HG02642 (cell line): ENCODE measurements at regions not wholly inside any gene's neighbourhood (a gene's known extent, or its start where the extent isn't known, plus 50 kb on each side); places are given as distances from the start of the nearest gene placed in this dataset.
"Not testable (repeated sequence)": the region's sequence is repeated elsewhere in the genome, so short reads cannot be mapped to it uniquely, and the experiment has no call there.

Experiments used
- ATAC-seq: cut with Tn5 transposase; IDR thresholded peaks from one replicate; pipeline ENCODE4 v1.9.1; 2021; ENCODE audit warnings: mild to moderate bottlenecking; ENCODE audit not compliant: unreplicated experiment, poor library complexity

DNA sequence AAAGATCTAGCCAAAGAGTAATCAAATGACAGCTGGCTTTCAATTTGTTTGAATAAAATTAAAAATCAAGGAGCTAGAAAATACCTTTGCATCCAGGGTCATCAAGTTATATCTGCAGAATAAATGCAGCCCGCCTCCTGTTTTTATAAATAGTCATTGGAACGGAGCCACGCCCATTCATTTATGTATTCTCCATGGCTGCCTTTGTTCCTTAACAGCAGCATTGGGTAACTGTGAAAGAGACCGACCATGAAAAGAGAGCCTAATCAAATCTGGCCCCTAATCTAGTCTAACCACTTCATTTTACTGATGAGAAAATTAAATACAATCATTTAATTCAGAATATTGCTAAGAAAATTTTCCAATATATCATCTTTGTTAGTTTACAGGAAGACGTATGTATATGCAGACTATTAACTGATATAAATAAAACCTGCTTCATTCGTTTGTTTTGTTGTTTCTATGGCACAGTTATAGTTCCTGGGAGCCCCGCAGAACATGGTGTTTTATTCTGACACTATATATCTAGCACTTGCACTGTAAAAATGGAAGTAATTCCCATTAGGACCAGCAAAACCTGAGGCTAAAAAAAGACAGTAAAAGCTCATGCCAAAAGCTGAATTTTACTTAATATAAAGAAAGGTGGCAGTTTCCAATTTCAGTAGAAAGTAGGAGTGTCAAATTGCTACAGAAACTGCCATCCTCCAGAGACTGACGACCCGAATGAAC is 111.8 kb upstream of the PALMD start:
- ATAC-seq: no peak

DNA sequence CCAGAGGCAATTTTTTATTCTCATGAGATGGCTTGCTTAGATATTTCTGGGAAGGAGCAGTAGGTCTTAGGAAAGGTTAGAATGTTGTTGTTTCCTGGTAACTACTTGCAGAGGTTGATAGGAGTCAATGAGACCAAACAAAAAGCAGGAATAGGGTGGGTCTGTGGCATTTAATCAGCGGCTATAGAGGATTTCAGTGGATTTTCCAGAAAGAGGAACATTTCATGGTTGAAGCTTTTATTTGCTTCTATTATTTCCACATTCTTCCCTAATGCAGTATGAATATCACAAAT is 111.3 kb upstream of the PALMD start:
- ATAC-seq: no peak

DNA sequence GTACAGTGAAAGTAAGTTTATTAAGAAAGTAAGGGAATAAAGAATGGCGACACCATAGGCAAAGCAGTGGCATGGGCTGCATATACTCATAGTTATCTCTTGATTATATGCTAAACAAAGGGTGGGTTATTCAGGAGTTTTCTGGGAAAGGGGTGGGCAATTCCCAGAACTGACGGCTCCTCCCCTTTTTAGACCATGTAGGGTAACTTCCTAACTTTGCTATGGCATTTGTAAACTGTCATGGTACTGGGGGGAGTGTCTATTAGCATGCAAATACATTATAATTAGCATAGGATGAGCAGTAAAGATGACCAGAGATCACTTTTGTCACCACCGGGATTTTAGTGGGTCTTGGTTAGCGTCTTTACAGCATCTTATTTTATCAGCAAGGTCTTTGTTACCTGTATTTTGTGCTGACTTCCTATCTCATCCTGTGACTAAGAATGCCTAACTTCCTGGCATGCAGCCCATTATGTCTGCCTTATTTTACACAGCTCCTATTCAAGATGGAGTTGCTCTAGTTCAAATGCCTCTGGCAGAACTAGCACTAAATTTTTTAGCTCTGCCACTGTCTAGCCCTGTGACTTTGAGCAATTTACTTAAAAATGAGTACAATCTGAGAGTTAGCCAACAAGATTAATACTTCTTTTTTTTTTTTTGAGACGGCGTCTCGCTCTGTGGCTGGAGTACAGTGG is 110.3 kb upstream of the PALMD start:
- no peak for ATAC-seq

DNA sequence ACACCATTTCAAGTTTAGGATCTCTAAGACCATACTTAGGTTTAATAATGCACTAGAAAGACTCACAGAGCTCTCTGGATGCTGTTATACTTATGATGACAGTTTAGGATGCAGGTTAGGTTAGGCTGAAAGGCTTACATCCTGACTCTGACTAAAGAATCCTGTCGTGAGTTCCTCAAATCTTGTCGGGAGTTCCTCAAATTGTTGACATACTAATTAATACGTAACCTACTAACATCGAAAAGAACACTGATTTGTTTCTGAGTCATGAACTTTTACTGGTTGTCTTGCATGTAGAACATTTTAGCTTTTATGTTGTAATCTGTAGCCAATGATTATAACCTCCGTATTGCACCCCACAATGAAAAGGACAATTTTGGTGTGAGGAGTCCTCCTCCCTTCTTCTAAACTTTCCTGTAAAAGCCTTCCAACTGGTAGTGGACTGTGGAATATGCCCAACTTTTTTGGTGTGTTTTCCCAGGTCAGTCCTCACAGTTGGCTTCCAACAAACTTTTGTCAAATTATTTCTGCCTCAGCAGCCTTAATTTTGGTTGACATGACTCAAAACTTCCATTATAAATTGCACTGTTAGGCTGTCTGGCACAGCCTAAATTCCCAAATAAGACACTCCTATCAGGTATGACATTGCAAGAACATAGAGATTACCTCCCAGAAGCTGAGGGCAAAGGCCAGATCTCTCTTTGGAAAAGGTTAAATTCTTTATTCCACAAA is 107.9 kb upstream of the PALMD start:
- no peak for ATAC-seq

DNA sequence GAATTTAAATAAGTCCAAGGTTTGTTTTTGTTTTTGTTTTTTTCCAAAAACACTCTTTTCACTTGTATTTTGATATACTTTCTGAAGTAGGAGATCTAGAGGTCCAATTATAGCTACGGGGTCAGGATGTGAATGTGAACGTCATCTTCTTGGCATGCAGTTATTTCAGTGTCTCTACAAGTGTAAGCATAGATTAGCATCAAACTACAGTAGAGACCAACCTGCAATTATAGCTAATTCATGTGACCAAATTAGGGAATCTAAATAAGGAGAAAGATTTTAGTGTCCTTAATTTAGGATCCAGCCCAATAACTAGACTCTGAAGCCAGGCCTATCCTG is 107.3 kb upstream of the PALMD start:
- no peak for ATAC-seq

DNA sequence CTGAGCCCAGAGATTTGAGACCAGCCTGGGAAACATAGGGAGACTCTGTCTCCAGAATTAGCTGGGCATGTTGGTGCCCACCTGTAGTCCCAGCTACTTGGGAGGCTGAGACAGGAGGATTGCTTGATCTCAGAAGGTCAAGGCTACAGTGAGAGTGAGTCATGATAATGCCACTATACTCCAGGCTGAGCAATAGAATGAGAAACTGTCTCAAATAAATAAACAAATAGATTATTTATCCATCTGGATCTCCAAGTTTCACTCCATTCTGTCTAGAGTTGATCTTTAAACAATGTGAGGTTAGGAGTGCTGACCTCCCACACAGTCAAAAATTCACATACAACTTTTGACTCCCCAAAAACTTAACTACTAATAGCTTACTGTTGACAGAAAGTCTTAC is 106.8 kb upstream of the PALMD start:
- ATAC-seq: no peak

DNA sequence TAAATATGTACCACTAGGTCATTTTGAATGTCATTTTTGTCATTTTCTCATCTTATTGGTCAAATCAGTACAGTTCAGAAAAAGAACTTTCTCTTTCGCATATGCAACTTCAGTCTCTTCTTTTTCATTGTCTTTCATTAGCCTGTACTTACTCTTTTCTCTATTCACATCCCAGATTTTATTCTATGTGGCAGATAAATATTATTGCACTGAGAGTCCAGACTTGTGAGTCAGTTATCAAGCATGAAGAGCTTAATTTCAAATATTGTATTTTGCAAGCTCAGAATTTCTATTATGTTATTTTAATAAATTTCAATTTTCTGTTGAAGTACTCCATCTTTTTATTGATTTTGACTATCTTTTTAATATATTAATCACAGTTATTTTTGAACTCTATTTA is 105.2 kb upstream of the PALMD start:
- no peak for ATAC-seq

DNA sequence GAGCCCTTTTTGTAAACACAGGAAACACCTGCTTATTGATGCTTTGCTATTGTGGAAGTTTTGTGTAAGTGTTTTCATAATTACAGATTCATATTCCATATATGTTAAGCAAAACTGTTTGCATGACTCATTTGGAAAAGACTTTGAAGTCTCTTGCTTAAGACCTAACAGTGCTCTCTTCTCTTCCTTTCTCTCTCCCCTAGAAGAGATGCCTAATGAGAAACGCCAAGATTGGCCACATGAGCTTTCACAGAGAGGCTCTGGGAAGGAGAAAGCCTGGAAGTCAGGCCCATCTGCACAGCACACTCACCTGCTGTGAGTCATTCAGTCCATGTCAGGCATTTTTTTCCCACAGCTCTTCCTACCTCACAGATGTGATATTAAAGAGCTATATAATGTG is 101.6 kb upstream of the PALMD start:
- no peak for ATAC-seq

DNA sequence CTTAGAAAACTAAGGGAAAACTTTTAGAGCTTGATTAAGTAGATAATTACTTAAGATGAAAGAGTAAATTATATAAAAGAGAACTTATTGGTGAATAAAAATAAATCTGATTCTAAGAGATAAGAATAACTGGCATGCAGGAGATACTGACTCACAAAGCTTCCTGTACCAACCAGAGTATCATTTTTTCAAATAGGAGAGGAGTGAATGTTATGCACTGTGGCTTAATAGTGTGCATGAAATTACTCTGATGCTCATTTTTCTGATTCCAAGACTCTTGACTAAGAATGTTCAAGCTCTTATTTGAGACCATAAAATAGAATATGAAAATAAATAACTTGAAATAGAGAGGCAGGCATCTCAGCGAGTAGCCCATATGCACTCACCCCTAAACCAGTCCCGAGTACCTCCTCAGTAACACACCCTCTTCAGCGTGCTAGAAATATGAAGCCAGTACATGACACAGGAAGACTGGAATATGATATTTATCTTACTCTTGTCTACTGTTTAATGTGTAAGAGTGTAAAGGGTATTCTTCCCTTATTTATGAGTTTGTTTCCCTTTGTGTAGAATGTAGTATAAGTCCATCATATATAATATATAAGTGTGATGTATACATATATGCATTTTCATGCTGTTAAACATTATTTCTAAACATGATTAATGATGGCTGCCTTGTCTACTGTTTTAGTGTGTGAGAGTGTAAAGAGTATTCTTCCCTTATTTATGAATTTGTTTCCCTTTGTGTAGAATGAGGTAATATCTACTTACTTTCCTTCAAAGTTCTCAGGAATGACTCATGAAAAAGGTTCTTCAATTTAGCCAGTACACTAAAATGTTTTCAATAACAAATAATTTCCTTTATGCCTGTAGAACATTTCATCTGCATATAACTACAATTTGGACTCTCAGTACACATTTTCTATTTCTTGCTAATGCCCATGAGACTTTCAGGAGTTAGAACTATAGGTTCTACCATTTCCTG is 99.2 kb upstream of the PALMD start:
- ATAC-seq: no peak

DNA sequence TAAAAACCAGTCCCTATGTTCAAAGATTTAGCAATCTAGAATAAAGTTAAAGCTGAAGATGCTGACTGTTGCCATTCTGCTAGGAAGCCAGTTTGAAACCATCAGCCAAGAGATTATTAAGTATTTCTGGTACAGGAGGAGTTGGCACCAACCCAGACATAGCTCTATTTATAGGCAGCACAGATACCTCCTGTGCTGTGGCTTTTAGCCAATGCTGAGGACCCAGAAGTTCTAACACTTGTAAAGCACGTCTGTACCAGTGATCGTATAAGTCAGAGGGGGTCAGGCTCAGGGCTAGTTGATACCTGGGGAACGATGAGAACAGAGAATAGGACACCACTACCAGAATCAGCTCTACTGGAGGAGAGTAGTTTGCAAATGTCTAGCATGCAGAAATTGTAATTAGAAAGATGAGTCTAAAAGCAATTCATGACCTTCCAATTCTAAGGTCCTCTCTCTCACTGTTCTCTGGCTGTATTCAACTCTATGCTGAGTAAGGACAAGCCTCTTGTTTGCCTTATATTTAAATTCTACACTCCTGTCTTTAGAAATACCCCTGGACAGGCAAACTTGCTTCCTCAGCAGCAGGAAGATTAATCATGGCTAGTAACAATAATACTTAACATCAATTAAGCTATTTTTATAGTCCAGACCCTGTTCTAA is 96.8 kb upstream of the PALMD start:
- ATAC-seq: no peak

DNA sequence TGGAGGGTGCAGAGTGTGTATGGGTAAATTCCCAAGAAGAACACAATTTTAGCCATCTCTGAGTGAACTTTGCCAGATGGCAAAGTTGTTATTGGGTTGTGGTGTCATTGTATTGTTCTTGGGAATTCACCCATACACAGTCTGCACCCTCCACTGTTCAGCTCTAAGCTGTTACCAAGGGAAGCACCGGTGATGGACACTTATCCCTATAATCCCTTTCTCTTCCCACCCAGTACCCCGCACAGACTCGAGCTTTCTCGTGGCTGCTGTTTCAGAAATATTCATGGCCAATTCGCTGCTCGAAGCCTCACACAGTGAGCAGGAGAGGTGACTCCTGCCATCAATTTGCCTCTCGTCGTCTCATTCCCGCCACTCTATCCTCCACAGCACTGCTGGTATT is 95.7 kb upstream of the PALMD start:
- ATAC-seq: no peak

DNA sequence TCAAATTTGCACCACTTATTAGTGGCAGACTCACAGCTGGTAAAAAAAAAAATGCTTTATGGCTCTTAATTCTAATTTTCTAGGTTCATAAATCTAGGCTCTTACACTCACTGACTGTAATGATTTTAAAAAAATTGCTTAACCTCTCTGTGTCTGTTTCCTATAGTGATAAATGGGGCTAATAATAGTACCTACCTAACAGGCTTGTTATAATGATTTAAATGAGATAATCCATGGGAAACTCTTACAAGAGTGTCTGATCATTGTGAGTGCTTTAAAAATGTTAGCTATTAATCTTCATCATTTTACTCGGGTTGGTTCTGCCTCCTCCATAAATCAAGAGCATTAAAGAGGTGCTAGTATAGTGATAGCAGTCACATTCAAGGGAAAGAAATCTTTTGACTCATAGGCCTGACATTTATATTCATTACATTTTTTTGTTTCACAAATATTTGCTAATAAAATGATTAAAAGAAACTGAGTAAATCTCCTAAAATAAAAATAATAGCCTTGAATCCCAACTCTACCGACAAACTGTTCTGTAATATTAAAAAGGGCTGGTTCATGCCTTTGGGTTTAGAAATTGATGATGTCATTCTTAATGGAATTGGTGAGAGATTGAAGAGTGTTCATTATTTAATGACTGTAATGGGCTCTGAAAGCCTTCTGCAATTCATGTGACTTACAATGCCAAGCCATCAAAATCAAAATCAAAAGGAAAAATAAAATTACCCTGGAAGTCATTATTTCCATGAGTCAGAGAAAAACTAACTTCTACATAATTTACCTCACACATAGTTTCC is 93.9 kb upstream of the PALMD start:
- no peak for ATAC-seq

DNA sequence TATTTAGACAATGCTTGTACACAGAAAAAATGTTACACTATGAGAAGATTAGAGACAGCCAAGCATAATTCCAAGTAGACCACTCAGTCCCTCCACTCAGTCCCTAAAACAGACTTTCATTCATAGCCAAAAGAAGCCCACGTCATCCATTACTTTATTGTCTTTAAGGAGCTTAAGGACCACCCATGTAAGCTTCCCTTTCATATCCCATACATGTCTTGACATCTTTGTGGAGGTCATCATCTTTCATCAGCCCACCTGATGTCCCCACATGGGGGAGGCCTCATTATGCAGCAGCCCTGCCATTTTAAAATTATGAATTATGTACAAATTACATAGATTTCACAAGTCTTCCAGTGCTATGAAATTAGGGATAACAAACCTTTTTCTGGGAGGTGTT is 92.6 kb upstream of the PALMD start:
- ATAC-seq: no peak

DNA sequence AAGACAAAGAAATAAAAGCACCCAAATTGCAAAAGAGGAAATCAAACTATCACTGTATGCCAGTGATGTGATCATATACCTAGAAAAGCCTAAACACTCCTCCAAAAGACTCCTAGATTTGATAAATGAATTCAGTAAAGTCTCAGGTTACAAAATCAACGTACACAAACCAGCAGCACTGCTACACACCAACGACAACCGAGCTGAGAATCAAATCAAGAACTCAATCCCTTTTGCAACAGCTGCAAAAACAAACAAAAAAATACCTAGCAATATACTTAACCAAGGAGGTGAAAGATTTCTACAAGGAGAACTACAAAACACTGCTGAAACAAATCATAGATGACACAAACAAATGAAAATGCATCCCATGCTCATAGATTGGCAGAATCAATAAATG is 92.1 kb upstream of the PALMD start:
- not testable (repeated sequence) for ATAC-seq

DNA sequence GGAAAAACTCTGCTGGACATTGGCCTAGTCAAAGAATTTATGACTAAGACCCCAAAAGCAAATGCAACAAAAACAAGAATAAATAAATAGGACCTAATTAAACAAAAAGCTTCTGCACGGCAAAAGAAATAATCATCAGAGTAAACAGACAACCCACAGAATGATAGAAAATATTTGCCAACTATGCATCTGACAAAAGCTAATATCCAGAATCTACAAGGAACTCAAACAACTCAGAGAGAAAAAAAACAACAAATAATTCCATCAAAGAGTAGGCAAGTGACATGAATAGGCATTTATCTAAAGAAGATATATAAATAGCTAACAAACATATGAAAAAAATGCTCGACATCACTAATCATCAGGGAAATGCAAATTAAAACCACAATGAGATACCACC is 91.2 kb upstream of the PALMD start:
- no peak for ATAC-seq

DNA sequence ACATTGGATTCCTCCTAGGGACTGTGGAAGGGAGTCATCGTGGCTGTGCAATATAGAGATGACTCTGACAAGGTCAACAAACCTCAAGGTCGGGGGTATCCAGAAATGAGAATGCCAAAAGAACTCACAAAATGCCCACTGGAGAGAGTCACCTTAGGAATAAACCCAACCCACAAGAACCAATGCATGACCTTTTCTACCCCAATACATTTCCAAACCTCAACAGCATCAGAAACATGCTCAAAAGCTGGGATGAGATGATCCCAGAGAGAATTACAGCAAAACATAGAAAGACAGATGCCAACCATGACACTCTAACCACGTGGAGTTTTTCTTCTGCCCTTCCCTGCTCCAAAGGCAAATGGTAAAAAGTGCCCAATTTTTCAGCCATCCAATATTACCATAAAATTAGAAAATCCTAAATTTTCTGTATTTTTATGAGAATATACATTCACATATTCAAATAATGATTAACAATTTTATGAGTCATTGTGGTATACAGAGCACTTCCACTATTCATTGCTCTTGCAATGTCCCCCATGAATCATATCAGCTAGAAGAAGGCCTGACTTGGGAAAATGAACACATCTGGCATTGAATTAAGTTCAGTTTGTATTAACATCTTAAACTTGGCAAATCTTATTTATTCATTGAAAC is 88.2 kb upstream of the PALMD start:
- ATAC-seq: no peak

DNA sequence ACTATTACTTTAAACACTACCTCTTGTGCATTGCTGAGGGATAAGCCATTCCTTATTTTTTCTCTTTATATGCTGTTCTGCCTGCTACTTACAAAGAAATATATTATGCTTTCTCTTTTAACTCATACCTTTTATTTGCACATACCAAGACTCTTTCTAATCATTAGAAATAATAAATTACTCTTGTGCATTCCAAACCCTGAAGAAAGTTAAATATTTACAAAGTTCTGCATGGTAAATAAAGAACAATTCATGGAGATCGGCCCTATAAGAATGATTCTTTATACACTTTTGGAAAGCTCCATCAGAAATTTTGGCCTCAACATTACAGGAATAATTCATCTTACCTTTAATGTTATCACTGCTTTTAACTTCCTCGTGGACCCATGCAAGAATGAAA is 86.7 kb upstream of the PALMD start:
- ATAC-seq: no peak

DNA sequence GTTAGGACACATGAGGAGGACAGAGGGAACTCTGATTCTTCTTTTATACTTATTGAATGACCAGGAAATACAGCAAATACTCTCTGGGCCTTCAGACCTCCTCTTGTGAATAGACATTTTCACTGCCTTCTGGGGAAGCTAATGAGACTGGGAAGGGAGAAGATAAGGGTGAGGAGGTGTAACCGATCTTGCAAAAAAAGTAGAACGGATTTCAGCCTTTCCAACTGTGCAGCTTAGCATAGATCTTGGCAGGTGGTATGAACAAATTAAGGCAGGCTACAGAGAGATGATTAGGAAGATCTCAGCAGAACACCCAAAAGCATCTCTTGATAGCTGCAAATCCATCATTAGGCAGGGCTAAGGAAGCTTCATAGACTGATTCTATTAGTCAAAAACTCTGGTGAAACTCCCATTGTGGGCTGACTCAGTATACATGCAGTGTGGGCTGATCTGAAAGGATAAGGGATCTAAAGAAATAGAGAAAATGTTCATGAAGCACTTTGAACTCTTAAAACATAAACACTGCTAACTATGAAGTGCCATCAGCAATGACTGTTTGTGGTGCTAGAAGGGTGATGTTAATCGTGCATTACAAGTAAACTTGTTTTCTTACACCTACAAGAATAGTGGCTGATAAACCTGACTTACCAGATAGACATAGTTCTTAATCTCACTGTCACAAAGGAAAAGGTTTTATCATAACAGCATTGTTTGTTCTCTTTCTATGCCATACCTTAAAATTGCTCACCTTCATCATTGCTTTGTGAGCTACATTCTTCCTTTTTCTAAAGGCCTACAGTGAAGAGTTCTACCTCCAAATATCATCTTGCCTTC is 85.5 kb upstream of the PALMD start:
- no peak for ATAC-seq
